NCI-H187 (cell line): ENCODE measurements at regions not wholly inside any gene's neighbourhood (a gene's known extent, or its start where the extent isn't known, plus 50 kb on each side); places are given as distances from the start of the nearest gene placed in this dataset.

Source experiments
- DNase-seq, 2 experiments: peaks; one replicate each; lab custom pipeline; 2025; lab: John Stamatoyannopoulos, UW

GRCh38 chr10:35743351-35743750 lies 101.3 kb upstream of the FZD8 start:
- DNase-seq: no peak

- DNase-seq: no peak
Measured at GRCh38 chr10:35739998-35740397, 97.9 kb upstream of the FZD8 start.

GRCh38 chr10:35735412-35735811 lies 93.3 kb upstream of the FZD8 start:
- no peak for DNase-seq

GRCh38 chr10:35731828-35732227 lies 89.7 kb upstream of the FZD8 start:
- no peak for DNase-seq

GRCh38 chr10:35728341-35728740 lies 86.2 kb upstream of the FZD8 start:
- DNase-seq: no peak

- DNase-seq: no peak
Measured at GRCh38 chr10:35726846-35727245, 84.8 kb upstream of the FZD8 start.

- DNase-seq: no peak
Measured at GRCh38 chr10:35723992-35724391, 81.9 kb upstream of the FZD8 start.

- DNase-seq: no peak
Measured at GRCh38 chr10:35723059-35723458, 81.0 kb upstream of the FZD8 start.

GRCh38 chr10:35722636-35723035 lies 80.5 kb upstream of the FZD8 start:
- no peak for DNase-seq

- no peak for DNase-seq
Measured at GRCh38 chr10:35722226-35722625, 80.1 kb upstream of the FZD8 start.

GRCh38 chr10:35720366-35720765 lies 78.3 kb upstream of the FZD8 start:
- no peak for DNase-seq

- no peak for DNase-seq
Measured at GRCh38 chr10:35716776-35717175, 74.7 kb upstream of the FZD8 start.

- no peak for DNase-seq
Measured at GRCh38 chr10:35712486-35712885, 70.4 kb upstream of the FZD8 start.

- no peak for DNase-seq
Measured at GRCh38 chr10:35711615-35712411, 69.7 kb upstream of the FZD8 start.

- no peak for DNase-seq
Measured at GRCh38 chr10:35707642-35708425, 65.7 kb upstream of the FZD8 start.

- no peak for DNase-seq
Measured at GRCh38 chr10:35706959-35707358, 64.9 kb upstream of the FZD8 start.

- no peak for DNase-seq
Measured at GRCh38 chr10:35705671-35706070, 63.6 kb upstream of the FZD8 start.

- no peak for DNase-seq
Measured at GRCh38 chr10:35705051-35705450, 63.0 kb upstream of the FZD8 start.

- no peak for DNase-seq
Measured at GRCh38 chr10:35704401-35704800, 62.3 kb upstream of the FZD8 start.

GRCh38 chr10:35700487-35700882 lies 58.4 kb upstream of the FZD8 start:
- no peak for DNase-seq

GRCh38 chr10:35699848-35700486 lies 57.9 kb upstream of the FZD8 start:
- no peak for DNase-seq

GRCh38 chr10:35696392-35697287 lies 54.5 kb upstream of the FZD8 start:
- no peak for DNase-seq
